Trophoblast cell (in vitro differentiated cells and primary cell): ENCODE measurements at regions not wholly inside any gene's neighbourhood (a gene's known extent, or its start where the extent isn't known, plus 50 kb on each side); places are given as distances from the start of the nearest gene placed in this dataset.

ENCODE experiments used
- DNase-seq, 2 donors: peaks; one replicate each; pipeline ENCODE4 v3.0.0-alpha.2; 2016
- H2AFZ ChIP-seq: 2 replicates; pipeline ENCODE4 v1.6.1; 2013; ENCODE audit warnings: low read length, moderate library complexity, mild to moderate bottlenecking; ENCODE audit not compliant: insufficient read depth, poor library complexity
- H2AK5ac ChIP-seq: 2 replicates; pipeline ENCODE4 v1.6.1; 2013; ENCODE audit warnings: mild to moderate bottlenecking, low read length
- H2BK120ac ChIP-seq: 2 replicates; pipeline ENCODE4 v1.6.1; 2013; ENCODE audit warnings: low read length, mild to moderate bottlenecking, moderate library complexity; ENCODE audit not compliant: insufficient read depth, poor library complexity
- H2BK12ac ChIP-seq: 2 replicates; pipeline ENCODE4 v1.6.1; 2013; ENCODE audit warnings: mild to moderate bottlenecking, low read length, moderate library complexity
- H2BK5ac ChIP-seq: 2 replicates; pipeline ENCODE4 v1.6.1; 2013; ENCODE audit warnings: low read length, low read depth, moderate library complexity, mild to moderate bottlenecking; ENCODE audit not compliant: poor library complexity
- H3K14ac ChIP-seq: 2 replicates; pipeline ENCODE4 v1.6.1; 2013; ENCODE audit warnings: mild to moderate bottlenecking, low read length
- H3K18ac ChIP-seq: 2 replicates; pipeline ENCODE4 v1.6.1; 2013; ENCODE audit warnings: mild to moderate bottlenecking, low read length
- H3K23ac ChIP-seq: 2 replicates; pipeline ENCODE4 v1.6.1; 2013; ENCODE audit warnings: low read length
- H3K27ac ChIP-seq: 2 replicates; pipeline ENCODE4 v1.5.1; 2013; ENCODE audit warnings: low read depth, mild to moderate bottlenecking, inconsistent platforms, low read length, moderate library complexity
- H3K27me3 ChIP-seq: 2 replicates; pipeline ENCODE4 v1.6.1; 2013; ENCODE audit warnings: inconsistent platforms, mild to moderate bottlenecking, low read length, moderate library complexity; ENCODE audit not compliant: insufficient read depth
- H3K36me3 ChIP-seq, 2 experiments: 1 replicate in 1 of 2; 2 replicates in 1 of 2; pipeline ENCODE4 v1.6.1; 2013; ENCODE audit warnings: low read length in 2 of 2, mild to moderate bottlenecking in 2 of 2, moderate library complexity in 1 of 2; ENCODE audit not compliant: insufficient read depth in 2 of 2, control insufficient read depth in 1 of 2
- H3K4ac ChIP-seq: 2 replicates; pipeline ENCODE4 v1.6.1; 2013; ENCODE audit warnings: low read depth, mild to moderate bottlenecking, low read length, moderate library complexity
- H3K4me1 ChIP-seq, 2 experiments: 1 replicate in 1 of 2; 2 replicates in 1 of 2; pipeline ENCODE4 v1.6.1; 2013; ENCODE audit warnings: low read length in 2 of 2, mild to moderate bottlenecking in 2 of 2, moderate library complexity in 1 of 2; ENCODE audit not compliant: insufficient read depth in 2 of 2, control insufficient read depth in 1 of 2
- H3K4me2 ChIP-seq: 2 replicates; pipeline ENCODE4 v1.6.1; 2013; ENCODE audit warnings: inconsistent platforms, mild to moderate bottlenecking, low read length, moderate library complexity
- H3K4me3 ChIP-seq: 2 replicates; pipeline ENCODE4 v1.5.1; 2013; ENCODE audit warnings: mild to moderate bottlenecking, low read depth, low read length, inconsistent platforms
- H3K79me1 ChIP-seq: one replicate; pipeline ENCODE4 v1.6.1; 2013; ENCODE audit warnings: low read length
- H3K79me2 ChIP-seq: 2 replicates; pipeline ENCODE4 v1.6.1; 2013; ENCODE audit warnings: low read length, mild to moderate bottlenecking; ENCODE audit not compliant: control insufficient read depth, insufficient read depth, poor library complexity
- H3K9ac ChIP-seq: 2 replicates; pipeline ENCODE4 v1.6.1; 2013; ENCODE audit warnings: mild to moderate bottlenecking, low read length
- H3K9me3 ChIP-seq: 2 replicates; pipeline ENCODE4 v1.6.1; 2013; ENCODE audit warnings: low read depth, mild to moderate bottlenecking, control low read depth, inconsistent platforms, low read length; ENCODE audit not compliant: insufficient read depth
- H4K12ac ChIP-seq: 2 replicates; pipeline ENCODE4 v1.6.1; 2013; ENCODE audit warnings: low read depth, mild to moderate bottlenecking, low read length, moderate library complexity
- H4K8ac ChIP-seq: 2 replicates; pipeline ENCODE4 v1.6.1; 2013; ENCODE audit warnings: low read depth, mild to moderate bottlenecking, low read length, moderate library complexity
- H4K91ac ChIP-seq: one replicate; pipeline ENCODE4 v1.6.1; 2013; ENCODE audit warnings: low read depth, mild to moderate bottlenecking, low read length, moderate library complexity
- WGBS: extraction: QIAGEN DNeasy Blood & Tissue Kit; methylation state at CpG from one replicate; pipeline ENCODE4 v1.1.7; 2013; ENCODE audit warnings: missing lambda C conversion rate; ENCODE audit not compliant: insufficient read length, insufficient coverage; ENCODE audit errors: extremely low coverage; 5-methylcytosine and 5-hydroxymethylcytosine counted together

DNA sequence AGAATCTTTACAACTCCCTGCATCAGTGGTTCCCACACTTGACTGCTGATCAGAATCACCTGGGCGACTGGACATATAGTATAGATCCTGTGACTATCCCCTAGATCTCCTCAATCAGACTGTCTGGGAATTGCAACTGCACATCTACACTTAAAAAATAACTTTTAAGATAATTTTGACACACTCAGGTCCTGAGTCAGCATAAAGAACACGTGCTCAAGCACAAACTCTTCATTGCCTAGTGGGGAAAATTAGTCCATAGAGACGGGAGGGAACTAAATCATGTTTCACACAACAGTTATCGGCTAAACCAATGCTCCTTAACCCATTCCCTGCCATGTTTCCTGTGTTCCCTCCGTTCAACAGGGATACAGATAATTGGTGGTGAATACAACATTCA is 243.5 kb upstream of the FGF13 start:
- Histone ChIP-seq H3K23ac (no peak overlapping the region), H3K18ac (no peak overlapping the region), H3K9ac (no peak overlapping the region), H2BK12ac (no peak overlapping the region), H3K27ac (no peak overlapping the region), H3K4me1 (no peaks in the 10 kb centered on the region), H4K12ac (no peak overlapping the region), H3K27me3 (no peaks in the 10 kb centered on the region), H3K9me3 (no peaks in the 10 kb centered on the region), H3K14ac (no peak overlapping the region), H2AK5ac (no peak overlapping the region), H3K79me2 (no peaks in the 10 kb centered on the region), H3K4me2 (no peak overlapping the region), H4K8ac (no peak overlapping the region), H2BK5ac (no peak overlapping the region), H3K4me3 (no peak overlapping the region), H3K79me1 (no peaks in the 10 kb centered on the region), H3K36me3 (no peaks in the 10 kb centered on the region), H2BK120ac (no peak overlapping the region), H3K4ac (no peak overlapping the region), H4K91ac (no peak overlapping the region), H2AFZ (no peak overlapping the region)
- WGBS = no CpG with 5 or more reads among the region's 5 CpGs
- no peak for DNase-seq

DNA sequence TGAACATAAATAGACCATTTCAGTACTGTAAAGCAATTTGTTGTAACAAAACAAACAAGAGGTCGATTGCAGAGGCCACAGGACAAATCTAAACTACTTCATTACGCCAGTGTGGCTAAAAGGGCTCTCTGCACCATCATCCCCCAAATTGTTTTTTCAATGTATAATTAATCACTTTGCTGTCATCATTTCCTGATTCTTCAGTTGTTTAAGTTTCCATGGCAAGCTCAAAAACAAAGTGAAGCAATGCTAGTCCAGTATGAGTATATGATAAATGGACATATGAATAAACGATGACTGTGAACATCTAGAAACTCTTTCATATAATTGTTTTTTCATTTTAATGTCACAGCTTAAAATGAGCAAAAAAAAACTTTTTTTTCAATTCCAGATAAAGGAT is 235.4 kb upstream of the FGF13 start:
- no peak overlapping the region for H2BK120ac ChIP-seq
- H3K9me3 ChIP-seq = no peaks in the 10 kb centered on the region
- H3K4me1 ChIP-seq = no peaks in the 10 kb centered on the region
- no peak overlapping the region for H3K23ac ChIP-seq
- H2AK5ac ChIP-seq = no peak overlapping the region
- H2BK12ac ChIP-seq = no peak overlapping the region
- H4K8ac ChIP-seq = no peak overlapping the region
- no peak for DNase-seq
- no peaks in the 10 kb centered on the region for H3K27me3 ChIP-seq
- no peak overlapping the region for H3K4me2 ChIP-seq
- H3K9ac ChIP-seq = no peak overlapping the region
- H3K18ac ChIP-seq = no peak overlapping the region
- H4K91ac ChIP-seq = no peak overlapping the region
- no peak overlapping the region for H3K4me3 ChIP-seq
- H3K27ac ChIP-seq = no peak overlapping the region
- H3K14ac ChIP-seq = no peak overlapping the region
- no peaks in the 10 kb centered on the region for H3K79me2 ChIP-seq
- H3K36me3 ChIP-seq = no peaks in the 10 kb centered on the region
- no peak overlapping the region for H4K12ac ChIP-seq
- H3K79me1 ChIP-seq = no peaks in the 10 kb centered on the region
- no CpG with 5 or more reads among the region's 3 CpGs for WGBS
- H3K4ac ChIP-seq = no peak overlapping the region
- H2BK5ac ChIP-seq = no peak overlapping the region
- no peak overlapping the region for H2AFZ ChIP-seq

DNA sequence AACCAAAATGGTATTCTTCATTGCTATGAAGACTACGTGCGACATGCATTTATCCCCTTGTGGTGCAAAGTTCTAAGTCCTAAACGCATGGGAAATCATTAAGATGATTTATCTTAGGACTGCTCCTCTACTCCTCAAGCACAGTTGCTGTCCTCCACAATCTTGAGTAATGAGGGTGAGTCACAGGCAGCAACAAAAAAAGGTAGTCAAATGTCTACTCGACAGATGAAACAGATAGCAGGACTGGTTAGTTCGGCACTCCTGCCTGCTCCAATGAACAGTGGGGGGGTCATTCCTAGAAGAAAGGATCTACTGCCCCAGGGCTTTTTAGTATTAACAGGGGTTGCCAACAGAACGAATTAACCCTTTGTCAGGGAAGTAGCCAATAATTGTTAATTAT is 233.7 kb upstream of the FGF13 start:
- H3K4me2 ChIP-seq = no peak overlapping the region
- H3K14ac ChIP-seq = no peak overlapping the region
- no peak overlapping the region for H3K27ac ChIP-seq
- no peak overlapping the region for H3K4me3 ChIP-seq
- H3K23ac ChIP-seq = no peak overlapping the region
- no peaks in the 10 kb centered on the region for H3K36me3 ChIP-seq
- WGBS = no CpG with 5 or more reads among the region's 6 CpGs
- no peak overlapping the region for H2BK120ac ChIP-seq
- H2BK12ac ChIP-seq = no peak overlapping the region
- no peaks in the 10 kb centered on the region for H3K79me1 ChIP-seq
- DNase-seq = peak in 1 of 2 donors; percentile 42
- no peak overlapping the region for H4K12ac ChIP-seq
- H3K4me1 ChIP-seq = no peaks in the 10 kb centered on the region
- no peak overlapping the region for H3K4ac ChIP-seq
- H3K27me3 ChIP-seq = no peaks in the 10 kb centered on the region
- no peak overlapping the region for H3K18ac ChIP-seq
- H4K8ac ChIP-seq = no peak overlapping the region
- no peak overlapping the region for H4K91ac ChIP-seq
- H3K79me2 ChIP-seq = no peaks in the 10 kb centered on the region
- H2AFZ ChIP-seq = no peak overlapping the region
- H3K9me3 ChIP-seq = no peaks in the 10 kb centered on the region
- no peak overlapping the region for H2AK5ac ChIP-seq
- H3K9ac ChIP-seq = no peak overlapping the region
- H2BK5ac ChIP-seq = no peak overlapping the region

DNA sequence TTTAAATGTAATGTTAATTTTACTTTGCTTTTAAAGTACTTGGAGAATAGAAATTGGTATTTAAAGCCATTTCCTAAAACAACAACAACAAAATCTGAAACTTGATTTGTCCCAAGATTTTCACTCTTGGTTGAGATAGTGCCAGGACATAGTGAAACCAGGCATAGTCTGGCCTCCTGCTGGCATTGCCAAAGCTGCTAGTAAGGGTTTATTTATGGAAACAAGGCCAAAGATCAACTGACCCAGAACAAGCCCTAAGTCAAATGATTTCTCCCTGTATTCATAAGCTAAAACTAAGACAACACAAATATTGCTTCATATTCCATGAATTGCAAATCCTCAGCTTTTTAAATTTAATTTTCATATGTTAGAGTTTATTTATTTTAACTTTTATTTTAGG is 227.5 kb upstream of the FGF13 start:
- no peak overlapping the region for H3K9ac ChIP-seq
- H3K79me2 ChIP-seq = no peaks in the 10 kb centered on the region
- no peak overlapping the region for H3K18ac ChIP-seq
- no peak overlapping the region for H3K4ac ChIP-seq
- no peak overlapping the region for H3K14ac ChIP-seq
- H2BK5ac ChIP-seq = no peak overlapping the region
- no peak overlapping the region for H3K4me3 ChIP-seq
- H4K91ac ChIP-seq = no peak overlapping the region
- H3K23ac ChIP-seq = no peak overlapping the region
- no peaks in the 10 kb centered on the region for H3K79me1 ChIP-seq
- no peak overlapping the region for H3K27ac ChIP-seq
- H4K12ac ChIP-seq = no peak overlapping the region
- H2BK12ac ChIP-seq = no peak overlapping the region
- no peak overlapping the region for H4K8ac ChIP-seq
- no peak overlapping the region for H2BK120ac ChIP-seq
- no peak overlapping the region for H2AFZ ChIP-seq
- no peak overlapping the region for H3K4me2 ChIP-seq
- no peak overlapping the region for H2AK5ac ChIP-seq
- H3K27me3 ChIP-seq = no peaks in the 10 kb centered on the region
- no peaks in the 10 kb centered on the region for H3K36me3 ChIP-seq
- no peaks in the 10 kb centered on the region for H3K4me1 ChIP-seq
- no peak for DNase-seq
- no peaks in the 10 kb centered on the region for H3K9me3 ChIP-seq

DNA sequence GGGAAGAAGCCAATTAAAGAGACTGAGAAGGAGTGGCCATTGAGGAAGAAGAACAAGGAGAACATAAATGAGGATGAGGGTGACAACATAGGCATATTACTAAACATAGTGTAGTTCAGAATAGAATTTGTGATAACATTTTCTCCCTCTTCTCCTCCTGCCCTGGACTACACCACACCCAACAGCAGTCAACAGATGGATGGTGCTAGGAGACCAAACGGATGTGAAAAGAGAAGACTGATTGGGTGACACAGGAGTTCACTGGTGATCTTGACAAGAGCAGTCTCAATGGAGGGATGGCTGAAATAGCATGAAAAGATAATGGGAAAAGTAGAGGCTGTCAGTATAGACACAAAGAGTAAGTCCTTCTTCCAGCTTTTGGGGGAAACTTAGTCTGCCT is 226.5 kb upstream of the FGF13 start:
- no peak overlapping the region for H2BK5ac ChIP-seq
- DNase-seq = no peak
- WGBS = no CpG with 5 or more reads among the region's 1 CpG

More for the DNA sequence above, 226.5 kb upstream of the FGF13 start:
- H3K4me1 ChIP-seq = no peaks in the 10 kb centered on the region
- H2AFZ ChIP-seq = no peak overlapping the region
- no peak overlapping the region for H2BK120ac ChIP-seq
- H3K9ac ChIP-seq = no peak overlapping the region
- no peaks in the 10 kb centered on the region for H3K9me3 ChIP-seq
- H3K14ac ChIP-seq = no peak overlapping the region
- H3K79me2 ChIP-seq = no peaks in the 10 kb centered on the region
- no peak overlapping the region for H3K4me3 ChIP-seq
- no peak overlapping the region for H4K91ac ChIP-seq
- no peak overlapping the region for H2BK12ac ChIP-seq
- no peak overlapping the region for H2AK5ac ChIP-seq
- no peaks in the 10 kb centered on the region for H3K79me1 ChIP-seq
- no peak overlapping the region for H3K23ac ChIP-seq
- H3K4me2 ChIP-seq = no peak overlapping the region
- no peaks in the 10 kb centered on the region for H3K36me3 ChIP-seq
- no peak overlapping the region for H3K18ac ChIP-seq
- H3K27me3 ChIP-seq = no peaks in the 10 kb centered on the region
- H3K27ac ChIP-seq = no peak overlapping the region
- no peak overlapping the region for H4K8ac ChIP-seq
- no peak overlapping the region for H4K12ac ChIP-seq
- H3K4ac ChIP-seq = no peak overlapping the region
